GM12872 (cell line): ENCODE measurements at regions not wholly inside any gene's neighbourhood (a gene's known extent, or its start where the extent isn't known, plus 50 kb on each side); places are given as distances from the start of the nearest gene placed in this dataset.
A peak's percentile ranks its signal among the peaks of the same experiment; 100 is the strongest.

Experiments
- TF ChIP-seq, protein P1 (sequence below): IDR thresholded peaks from 3 replicates; pipeline ENCODE4 v1.5.1; 2011; ENCODE audit warnings: low read depth, mild to moderate bottlenecking, low read length, moderate library complexity; ENCODE audit not compliant: insufficient read depth

- TF ChIP-seq, protein P1, sequence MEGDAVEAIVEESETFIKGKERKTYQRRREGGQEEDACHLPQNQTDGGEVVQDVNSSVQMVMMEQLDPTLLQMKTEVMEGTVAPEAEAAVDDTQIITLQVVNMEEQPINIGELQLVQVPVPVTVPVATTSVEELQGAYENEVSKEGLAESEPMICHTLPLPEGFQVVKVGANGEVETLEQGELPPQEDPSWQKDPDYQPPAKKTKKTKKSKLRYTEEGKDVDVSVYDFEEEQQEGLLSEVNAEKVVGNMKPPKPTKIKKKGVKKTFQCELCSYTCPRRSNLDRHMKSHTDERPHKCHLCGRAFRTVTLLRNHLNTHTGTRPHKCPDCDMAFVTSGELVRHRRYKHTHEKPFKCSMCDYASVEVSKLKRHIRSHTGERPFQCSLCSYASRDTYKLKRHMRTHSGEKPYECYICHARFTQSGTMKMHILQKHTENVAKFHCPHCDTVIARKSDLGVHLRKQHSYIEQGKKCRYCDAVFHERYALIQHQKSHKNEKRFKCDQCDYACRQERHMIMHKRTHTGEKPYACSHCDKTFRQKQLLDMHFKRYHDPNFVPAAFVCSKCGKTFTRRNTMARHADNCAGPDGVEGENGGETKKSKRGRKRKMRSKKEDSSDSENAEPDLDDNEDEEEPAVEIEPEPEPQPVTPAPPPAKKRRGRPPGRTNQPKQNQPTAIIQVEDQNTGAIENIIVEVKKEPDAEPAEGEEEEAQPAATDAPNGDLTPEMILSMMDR = peak; percentile 73
Observed at GRCh38 chr17:33686171-33686570, 393.1 kb upstream of the ASIC2 start.

- TF ChIP-seq, protein P1 = no peak
Observed at GRCh38 chr17:33687831-33688230, 394.7 kb upstream of the ASIC2 start.

- TF ChIP-seq, protein P1 = no peak
Observed at GRCh38 chr17:33688771-33689170, 395.7 kb upstream of the ASIC2 start.

- TF ChIP-seq, protein P1 = peak; percentile 38; the same call in 2 of the 3 replicates
Observed at GRCh38 chr17:33689725-33690124, 396.6 kb upstream of the ASIC2 start.

- TF ChIP-seq, protein P1 = no peak
Observed at GRCh38 chr17:33695431-33695830, 402.3 kb upstream of the ASIC2 start.

DNA sequence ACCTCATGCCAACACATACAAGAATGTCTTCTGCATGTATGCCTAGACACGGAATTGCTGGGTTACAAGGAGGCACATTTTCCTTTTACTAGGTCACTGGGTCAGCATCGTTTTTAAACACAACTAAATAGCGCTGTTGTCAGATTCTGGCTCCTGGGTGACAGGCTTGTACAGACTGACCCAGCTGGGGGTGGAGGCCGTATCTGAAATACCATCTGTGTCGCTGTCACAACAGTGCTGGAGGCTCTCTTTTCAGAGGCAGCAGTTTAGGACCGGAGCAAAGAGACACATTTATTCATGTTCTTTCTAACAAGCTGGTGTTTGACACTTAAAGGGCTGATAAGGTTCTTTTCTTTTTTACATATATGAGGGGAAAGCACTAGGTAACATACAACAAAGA lies 403.0 kb upstream of the ASIC2 start:
- TF ChIP-seq, protein P1 = no peak

GRCh38 chr17:33697557-33697956 lies 404.5 kb upstream of the ASIC2 start:
- TF ChIP-seq, protein P1 = no peak

GRCh38 chr17:33701910-33702309 lies 408.8 kb upstream of the ASIC2 start:
- TF ChIP-seq, protein P1 = no peak
